H9 (cell line): ENCODE measurements at regions not wholly inside any gene's neighbourhood (a gene's known extent, or its start where the extent isn't known, plus 50 kb on each side); places are given as distances from the start of the nearest gene placed in this dataset.

Experiments
- DNase-seq: peaks from one replicate; pipeline ENCODE4 v3.0.0-alpha.2; 2017
- H2AFZ ChIP-seq: one replicate; pipeline ENCODE4 v1.6.1; 2013; ENCODE audit warnings: mild to moderate bottlenecking, low read length, control low read depth, moderate library complexity
- H2AK5ac ChIP-seq: 2 replicates; pipeline ENCODE4 v1.6.1; 2013; ENCODE audit warnings: low read length, control low read depth, mixed read lengths; ENCODE audit not compliant: insufficient read length
- H2BK120ac ChIP-seq: one replicate; pipeline ENCODE4 v1.6.1; 2013; ENCODE audit warnings: low read depth, mild to moderate bottlenecking, low read length, control low read depth, inconsistent platforms; ENCODE audit not compliant: poor library complexity, severe bottlenecking
- H2BK12ac ChIP-seq: 2 replicates; pipeline ENCODE4 v1.6.1; 2013; ENCODE audit warnings: low read length, control low read depth, mixed read lengths, low read depth; ENCODE audit not compliant: insufficient read length
- H2BK15ac ChIP-seq: 2 replicates; pipeline ENCODE4 v1.6.1; 2013; ENCODE audit warnings: low read depth, low read length, control low read depth
- H2BK20ac ChIP-seq: one replicate; pipeline ENCODE4 v1.6.1; 2013; ENCODE audit warnings: low read depth, mild to moderate bottlenecking, low read length, control low read depth, inconsistent platforms; ENCODE audit not compliant: poor library complexity, severe bottlenecking
- H2BK5ac ChIP-seq: 2 replicates; pipeline ENCODE4 v1.6.1; 2013; ENCODE audit warnings: low read length, control low read depth, mixed read lengths; ENCODE audit not compliant: insufficient read length
- H3K14ac ChIP-seq: 2 replicates; pipeline ENCODE4 v1.6.1; 2013; ENCODE audit warnings: low read length, control low read depth; ENCODE audit not compliant: insufficient read depth
- H3K18ac ChIP-seq: 2 replicates; pipeline ENCODE4 v1.6.1; 2013; ENCODE audit warnings: low read depth, mild to moderate bottlenecking, mixed read lengths, low read length, control low read depth; ENCODE audit not compliant: insufficient read length
- H3K23ac ChIP-seq: 2 replicates; pipeline ENCODE4 v1.6.1; 2013; ENCODE audit warnings: low read length, control low read depth, mixed read lengths, low read depth; ENCODE audit not compliant: insufficient read length
- H3K23me2 ChIP-seq: 2 replicates; pipeline ENCODE4 v1.6.1; 2013; ENCODE audit warnings: low read depth, mild to moderate bottlenecking, mixed read lengths, low read length, control low read depth; ENCODE audit not compliant: insufficient read length, poor library complexity, severe bottlenecking
- H3K27ac ChIP-seq: 2 replicates; pipeline ENCODE4 v1.5.1; 2013; ENCODE audit warnings: low read length, control low read depth, mixed read lengths, low read depth; ENCODE audit not compliant: insufficient read length
- H3K27me3 ChIP-seq: 2 replicates; pipeline ENCODE4 v1.6.1; 2013; ENCODE audit warnings: low read length, control low read depth, inconsistent platforms; ENCODE audit not compliant: insufficient read depth
- H3K4ac ChIP-seq: 2 replicates; pipeline ENCODE4 v1.6.1; 2013; ENCODE audit warnings: low read depth, mild to moderate bottlenecking, control low read depth, inconsistent platforms, low read length, moderate library complexity
- H3K4me1 ChIP-seq: 2 replicates; pipeline ENCODE4 v1.6.1; 2013; ENCODE audit warnings: low read length, control low read depth, inconsistent platforms; ENCODE audit not compliant: insufficient read depth
- H3K4me2 ChIP-seq: 2 replicates; pipeline ENCODE4 v1.6.1; 2013; ENCODE audit warnings: low read length, control low read depth, mixed read lengths; ENCODE audit not compliant: insufficient read length, insufficient read depth
- H3K56ac ChIP-seq: 2 replicates; pipeline ENCODE4 v1.6.1; 2013; ENCODE audit warnings: low read depth, mild to moderate bottlenecking, mixed read lengths, low read length, control low read depth; ENCODE audit not compliant: insufficient read length
- H3K79me1 ChIP-seq: 2 replicates; pipeline ENCODE4 v1.6.1; 2013; ENCODE audit warnings: low read depth, mild to moderate bottlenecking, moderate library complexity, low read length, control low read depth, inconsistent platforms; ENCODE audit not compliant: insufficient read depth, poor library complexity, severe bottlenecking
- H3K79me2 ChIP-seq: 2 replicates; pipeline ENCODE4 v1.6.1; 2013; ENCODE audit warnings: low read length, control low read depth, inconsistent platforms; ENCODE audit not compliant: insufficient read depth
- H3K9ac ChIP-seq: 2 replicates; pipeline ENCODE4 v1.6.1; 2013; ENCODE audit warnings: low read length, control low read depth, mixed read lengths; ENCODE audit not compliant: insufficient read length; ENCODE audit errors: extremely low read depth
- H3K9me3 ChIP-seq: one replicate; pipeline ENCODE4 v1.6.1; 2013; ENCODE audit warnings: low read depth, low read length, inconsistent platforms; ENCODE audit not compliant: control insufficient read depth
- H3T11ph ChIP-seq: one replicate; pipeline ENCODE4 v1.6.1; 2013; ENCODE audit warnings: mild to moderate bottlenecking, low read length, control low read depth, inconsistent platforms
- H4K20me1 ChIP-seq: one replicate; pipeline ENCODE4 v1.6.1; 2013; ENCODE audit not compliant: control insufficient read depth, insufficient read length, insufficient read depth
- H4K5ac ChIP-seq: 2 replicates; pipeline ENCODE4 v1.6.1; 2013; ENCODE audit warnings: low read depth, mild to moderate bottlenecking, mixed read lengths, low read length, control low read depth; ENCODE audit not compliant: insufficient read length
- H4K8ac ChIP-seq: replicated peaks from 2 replicates; pipeline ENCODE4 v1.6.1; 2013; ENCODE audit warnings: low read length, control low read depth, mixed read lengths, low read depth; ENCODE audit not compliant: insufficient read length
- H4K91ac ChIP-seq: 2 replicates; pipeline ENCODE4 v1.6.1; 2013; ENCODE audit warnings: low read depth, mild to moderate bottlenecking, moderate library complexity, mixed read lengths, low read length, control low read depth; ENCODE audit not compliant: insufficient read length
- H3K27ac Mint-ChIP-seq, 3 experiments: 2 replicates in 2 of 3; 3 replicates in 1 of 3; pipeline ENCODE4 v1.8.0; 2020 to 2021; ENCODE audit warnings: mixed read lengths in 3 of 3, mild to moderate bottlenecking in 1 of 3, moderate library complexity in 1 of 3
- H3K27me3 Mint-ChIP-seq: 2 replicates; pipeline ENCODE4 v1.8.0; 2021; ENCODE audit warnings: low read depth, mild to moderate bottlenecking, moderate library complexity, mixed read lengths
- H3K36me3 Mint-ChIP-seq, 3 experiments: 2 replicates in 2 of 3; 3 replicates in 1 of 3; pipeline ENCODE4 v1.8.0; 2020 to 2021; ENCODE audit warnings: low read depth in 3 of 3, mixed read lengths in 3 of 3; ENCODE audit not compliant: insufficient read depth in 1 of 3
- H3K4me1 Mint-ChIP-seq, 2 experiments: 2 replicates each; pipeline ENCODE4 v1.8.0; 2020; ENCODE audit warnings: mixed read lengths in 2 of 2
- H3K4me3 Mint-ChIP-seq, 2 experiments: 2 replicates in 1 of 2; 3 replicates in 1 of 2; pipeline ENCODE4 v1.8.0; 2020 to 2021; ENCODE audit warnings: mild to moderate bottlenecking in 2 of 2, mixed read lengths in 2 of 2, moderate library complexity in 1 of 2
- H3K9me3 Mint-ChIP-seq, 2 experiments: 2 replicates in 1 of 2; 3 replicates in 1 of 2; pipeline ENCODE4 v1.8.0; 2020; ENCODE audit warnings: mild to moderate bottlenecking in 2 of 2, mixed read lengths in 2 of 2, moderate library complexity in 1 of 2
- CTCF ChIP-seq: fragments of 200-600 bp; sonication (generic); conservative IDR thresholded peaks from 3 replicates; pipeline ENCODE4 v1.8.0; 2021; ENCODE audit warnings: antibody characterized with exemption, mild to moderate bottlenecking
- WGBS: extraction: QIAGEN DNeasy Blood & Tissue Kit; methylation state at CpG from one replicate; pipeline ENCODE4 v1.1.7; 2013; ENCODE audit warnings: missing lambda C conversion rate, low lambda C conversion rate, mixed read lengths; ENCODE audit not compliant: insufficient read length; ENCODE audit errors: extremely low coverage; 5-methylcytosine and 5-hydroxymethylcytosine counted together

- H3K23ac ChIP-seq = no peak overlapping the region
- no peak overlapping the region for H2BK5ac ChIP-seq
- no peak overlapping the region for H3T11ph ChIP-seq
- H2AK5ac ChIP-seq = no peak overlapping the region
- Mint-ChIP-seq H3K4me1 (peaks cover 14 to 15% of the 10 kb centered on the region in 2 experiments), H3K9me3 (peaks cover under 1 to 3% of the 10 kb centered on the region in 2 experiments; a peak in 3 of 5 replicates), H3K27me3 (no peaks in the 10 kb centered on the region), H3K27ac (no peak overlapping the region; a peak in 1 of 7 replicates), H3K4me3 (no peak overlapping the region), H3K36me3 (peaks cover 0 to 4% (median 4%) of the 10 kb centered on the region in 3 experiments; a peak in 4 of 7 replicates)
- no peaks in the 10 kb centered on the region for H3K79me2 ChIP-seq
- H3K14ac ChIP-seq = no peak overlapping the region
- DNase-seq = no peak
- H3K27ac ChIP-seq = no peak overlapping the region
- H3K18ac ChIP-seq = no peak overlapping the region
- no peak overlapping the region for H3K4ac ChIP-seq
- no peak overlapping the region for H4K91ac ChIP-seq
- H4K8ac ChIP-seq = no peak overlapping the region
- H2BK120ac ChIP-seq = no peak overlapping the region
- no peak overlapping the region for H4K5ac ChIP-seq
- no peak for TF ChIP-seq CTCF
- H2BK20ac ChIP-seq = no peak overlapping the region
- H3K9ac ChIP-seq = no peak overlapping the region
- no peaks in the 10 kb centered on the region for H3K79me1 ChIP-seq
- no peaks in the 10 kb centered on the region for H3K23me2 ChIP-seq
- H3K56ac ChIP-seq = no peak overlapping the region
- no peaks in the 10 kb centered on the region; the same call in 1 of the 2 replicates for H3K4me1 ChIP-seq
- H2BK15ac ChIP-seq = no peak overlapping the region
- no peak overlapping the region for H3K4me2 ChIP-seq
- no peak overlapping the region for H2BK12ac ChIP-seq
- H4K20me1 ChIP-seq = no peaks in the 10 kb centered on the region
- H3K9me3 ChIP-seq = no peaks in the 10 kb centered on the region
- no CpG with 5 or more reads among the region's 3 CpGs for whole genome bisulfite sequencing
- H3K27me3 ChIP-seq = no peaks in the 10 kb centered on the region
- H2AFZ ChIP-seq = no peak overlapping the region
These were observed 1719.1 kb downstream of the MAT2B start for GRCh38 chr5:165224366-165225045.
